ENCODE measurements at regions not wholly inside any gene's neighbourhood (a gene's known extent, or its start where the extent isn't known, plus 50 kb on each side); places are given as distances from the start of the nearest gene placed in this dataset.
"Not testable (repeated sequence)": the region's sequence is repeated elsewhere in the genome, so short reads cannot be mapped to it uniquely, and the experiment has no call there.

- H2AFZ ChIP-seq (ENCODE audit: low read length): no peak overlapping the region
- H3K27ac ChIP-seq (ENCODE audit: low read length): no peak overlapping the region
- no peaks in the 10 kb centered on the region for H3K79me2 ChIP-seq (ENCODE audit: low read length)
- H3K4me1 ChIP-seq (ENCODE audit: low read length): no peaks in the 10 kb centered on the region
- no peaks in the 10 kb centered on the region for H3K36me3 ChIP-seq (ENCODE audit: insufficient read depth, low read length)
- H3K9me3 ChIP-seq (ENCODE audit: low read length): no peaks in the 10 kb centered on the region
- H3K27me3 ChIP-seq (ENCODE audit: low read length): no peaks in the 10 kb centered on the region
- no peak for DNase-seq
- H4K20me1 ChIP-seq (ENCODE audit: insufficient read depth, low read depth, low read length): no peaks in the 10 kb centered on the region
- no peak overlapping the region for H3K4me2 ChIP-seq (ENCODE audit: low read depth, low read length, poor library complexity, severe bottlenecking)
- H3K4me3 ChIP-seq (ENCODE audit: low read length): no peak overlapping the region
- H3K9ac ChIP-seq (ENCODE audit: low read length): no peak overlapping the region
- no peaks in the 10 kb centered on the region for H3K9me2 ChIP-seq (replicated peaks; ENCODE audit: insufficient read depth, low read length)
Measured at GRCh38 chr1:193388165-193388564, 201.8 kb upstream of the B3GALT2 start.

GRCh38 chr1:193387406-193387805 lies 201.0 kb upstream of the B3GALT2 start:
- Histone ChIP-seq H3K36me3 (ENCODE audit: insufficient read depth, low read length) (no peaks in the 10 kb centered on the region), H3K4me1 (ENCODE audit: low read length) (no peaks in the 10 kb centered on the region), H3K9me2 (replicated peaks; ENCODE audit: insufficient read depth, low read length) (no peaks in the 10 kb centered on the region), H2AFZ (ENCODE audit: low read length) (no peak overlapping the region), H4K20me1 (ENCODE audit: insufficient read depth, low read depth, low read length) (no peaks in the 10 kb centered on the region), H3K4me3 (ENCODE audit: low read length) (no peak overlapping the region), H3K27ac (ENCODE audit: low read length) (no peak overlapping the region), H3K79me2 (ENCODE audit: low read length) (no peaks in the 10 kb centered on the region), H3K9me3 (ENCODE audit: low read length) (no peaks in the 10 kb centered on the region), H3K9ac (ENCODE audit: low read length) (no peak overlapping the region), H3K4me2 (ENCODE audit: low read depth, low read length, poor library complexity, severe bottlenecking) (no peak overlapping the region), H3K27me3 (ENCODE audit: low read length) (no peaks in the 10 kb centered on the region)
- DNase-seq: no peak

- H3K36me3 ChIP-seq (ENCODE audit: insufficient read depth, low read length); H3K4me2 ChIP-seq (ENCODE audit: low read depth, low read length, poor library complexity, severe bottlenecking); H4K20me1 ChIP-seq (ENCODE audit: insufficient read depth, low read depth, low read length); H3K9me2 ChIP-seq (replicated peaks; ENCODE audit: insufficient read depth, low read length); H3K4me3 ChIP-seq (ENCODE audit: low read length); DNase-seq; H3K27ac ChIP-seq (ENCODE audit: low read length); H3K27me3 ChIP-seq (ENCODE audit: low read length); H3K79me2 ChIP-seq (ENCODE audit: low read length); H3K9me3 ChIP-seq (ENCODE audit: low read length); H2AFZ ChIP-seq (ENCODE audit: low read length); H3K9ac ChIP-seq (ENCODE audit: low read length); H3K4me1 ChIP-seq (ENCODE audit: low read length): not testable (repeated sequence)
Measured at GRCh38 chr1:193378451-193378850, 192.0 kb upstream of the B3GALT2 start.

- H3K4me3 ChIP-seq (ENCODE audit: low read length): no peak overlapping the region
- 0 out of 2 replicates have a peak, but pooled peaks cover 3% of the 10 kb centered on the region for H3K4me1 ChIP-seq (ENCODE audit: low read length)
- H4K20me1 ChIP-seq (ENCODE audit: insufficient read depth, low read depth, low read length): no peaks in the 10 kb centered on the region
- no peak overlapping the region for H3K27ac ChIP-seq (ENCODE audit: low read length)
- no peaks in the 10 kb centered on the region for H3K36me3 ChIP-seq (ENCODE audit: insufficient read depth, low read length)
- no peak for DNase-seq
- H2AFZ ChIP-seq (ENCODE audit: low read length): no peak overlapping the region
- no peak overlapping the region for H3K4me2 ChIP-seq (ENCODE audit: low read depth, low read length, poor library complexity, severe bottlenecking)
- no peaks in the 10 kb centered on the region for H3K27me3 ChIP-seq (ENCODE audit: low read length)
- no peaks in the 10 kb centered on the region for H3K9me2 ChIP-seq (replicated peaks; ENCODE audit: insufficient read depth, low read length)
- H3K9me3 ChIP-seq (ENCODE audit: low read length): no peaks in the 10 kb centered on the region
- no peaks in the 10 kb centered on the region for H3K79me2 ChIP-seq (ENCODE audit: low read length)
- H3K9ac ChIP-seq (ENCODE audit: low read length): no peak overlapping the region
Measured at GRCh38 chr1:193377472-193377871, 191.1 kb upstream of the B3GALT2 start.

- no peak overlapping the region for H3K4me2 ChIP-seq (ENCODE audit: low read depth, low read length, poor library complexity, severe bottlenecking)
- no peak for DNase-seq
Measured at GRCh38 chr1:193372553-193372952, 186.1 kb upstream of the B3GALT2 start.

GRCh38 chr1:193368302-193368701 lies 181.9 kb upstream of the B3GALT2 start:
- Histone ChIP-seq H3K79me2 (ENCODE audit: low read length) (no peaks in the 10 kb centered on the region), H3K9me2 (replicated peaks; ENCODE audit: insufficient read depth, low read length) (no peaks in the 10 kb centered on the region), H2AFZ (ENCODE audit: low read length) (no peak overlapping the region), H3K27ac (ENCODE audit: low read length) (no peak overlapping the region), H3K4me1 (ENCODE audit: low read length) (no peaks in the 10 kb centered on the region), H4K20me1 (ENCODE audit: insufficient read depth, low read depth, low read length) (no peaks in the 10 kb centered on the region), H3K4me3 (ENCODE audit: low read length) (no peak overlapping the region), H3K9me3 (ENCODE audit: low read length) (no peaks in the 10 kb centered on the region), H3K27me3 (ENCODE audit: low read length) (no peaks in the 10 kb centered on the region), H3K36me3 (ENCODE audit: insufficient read depth, low read length) (no peaks in the 10 kb centered on the region), H3K4me2 (ENCODE audit: low read depth, low read length, poor library complexity, severe bottlenecking) (no peak overlapping the region), H3K9ac (ENCODE audit: low read length) (no peak overlapping the region)
- DNase-seq: no peak

More at GRCh38 chr1:193372553-193372952, 186.1 kb upstream of the B3GALT2 start:
- no peak overlapping the region for H3K27ac ChIP-seq (ENCODE audit: low read length)
- H4K20me1 ChIP-seq (ENCODE audit: insufficient read depth, low read depth, low read length): no peaks in the 10 kb centered on the region
- no peak overlapping the region for H2AFZ ChIP-seq (ENCODE audit: low read length)
- no peak overlapping the region for H3K9ac ChIP-seq (ENCODE audit: low read length)
- no peak overlapping the region for H3K4me3 ChIP-seq (ENCODE audit: low read length)
- H3K4me1 ChIP-seq (ENCODE audit: low read length): no peaks in the 10 kb centered on the region
- H3K27me3 ChIP-seq (ENCODE audit: low read length): no peaks in the 10 kb centered on the region
- no peaks in the 10 kb centered on the region for H3K9me2 ChIP-seq (replicated peaks; ENCODE audit: insufficient read depth, low read length)
- H3K9me3 ChIP-seq (ENCODE audit: low read length): no peaks in the 10 kb centered on the region
- H3K79me2 ChIP-seq (ENCODE audit: low read length): no peaks in the 10 kb centered on the region
- H3K36me3 ChIP-seq (ENCODE audit: insufficient read depth, low read length): no peaks in the 10 kb centered on the region

- no peaks in the 10 kb centered on the region for H3K27me3 ChIP-seq (ENCODE audit: low read length)
- no peak overlapping the region for H3K4me2 ChIP-seq (ENCODE audit: low read depth, low read length, poor library complexity, severe bottlenecking)
- H3K79me2 ChIP-seq (ENCODE audit: low read length): no peaks in the 10 kb centered on the region
- H3K9me3 ChIP-seq (ENCODE audit: low read length): no peaks in the 10 kb centered on the region
- no peaks in the 10 kb centered on the region for H4K20me1 ChIP-seq (ENCODE audit: insufficient read depth, low read depth, low read length)
- H3K9ac ChIP-seq (ENCODE audit: low read length): no peak overlapping the region
- H3K4me3 ChIP-seq (ENCODE audit: low read length): no peak overlapping the region
- no peaks in the 10 kb centered on the region for H3K9me2 ChIP-seq (replicated peaks; ENCODE audit: insufficient read depth, low read length)
- no peaks in the 10 kb centered on the region for H3K36me3 ChIP-seq (ENCODE audit: insufficient read depth, low read length)
- no peak overlapping the region for H3K27ac ChIP-seq (ENCODE audit: low read length)
- H2AFZ ChIP-seq (ENCODE audit: low read length): no peak overlapping the region
- no peak for DNase-seq
- H3K4me1 ChIP-seq (ENCODE audit: low read length): no peaks in the 10 kb centered on the region
Measured at GRCh38 chr1:193367863-193368262, 181.4 kb upstream of the B3GALT2 start.

GRCh38 chr1:193366764-193367507 lies 180.5 kb upstream of the B3GALT2 start:
- H3K4me1 ChIP-seq (ENCODE audit: low read length): no peaks in the 10 kb centered on the region
- no peak overlapping the region for H3K4me2 ChIP-seq (ENCODE audit: low read depth, low read length, poor library complexity, severe bottlenecking)
- H3K9ac ChIP-seq (ENCODE audit: low read length): no peak overlapping the region
- DNase-seq: no peak
- no peaks in the 10 kb centered on the region for H3K36me3 ChIP-seq (ENCODE audit: insufficient read depth, low read length)
- no peaks in the 10 kb centered on the region for H3K9me2 ChIP-seq (replicated peaks; ENCODE audit: insufficient read depth, low read length)
- H3K79me2 ChIP-seq (ENCODE audit: low read length): no peaks in the 10 kb centered on the region
- no peaks in the 10 kb centered on the region for H4K20me1 ChIP-seq (ENCODE audit: insufficient read depth, low read depth, low read length)
- no peak overlapping the region for H2AFZ ChIP-seq (ENCODE audit: low read length)
- no peaks in the 10 kb centered on the region for H3K27me3 ChIP-seq (ENCODE audit: low read length)
- no peaks in the 10 kb centered on the region for H3K9me3 ChIP-seq (ENCODE audit: low read length)
- H3K4me3 ChIP-seq (ENCODE audit: low read length): no peak overlapping the region
- no peak overlapping the region for H3K27ac ChIP-seq (ENCODE audit: low read length)

Data from Karpas-422 (cell line).